Activated CD4-positive, alpha-beta memory T cell treated with anti-CD3 and anti-CD28 coated beads, Interleukin-2, amount 10 ng/mL, durations not matched to agents 7 days and 5 days (primary cell): ENCODE measurements at regions not wholly inside any gene's neighbourhood (a gene's known extent, or its start where the extent isn't known, plus 50 kb on each side); places are given as distances from the start of the nearest gene placed in this dataset.

Experiments
- CTCF ChIA-PET: fragments of 350-600 bp; sonication (Branson Sonifier 250); formaldehyde crosslinking; loops from one replicate; lab custom pipeline; 2021; ENCODE audit warnings: antibody characterized with exemption, inconsistent platforms; lab: Charles Lee
- POLR2A ChIA-PET: fragments of 350-600 bp; sonication (Branson Sonifier 250); formaldehyde crosslinking; loops from one replicate; lab custom pipeline; 2021; ENCODE audit warnings: antibody characterized with exemption; lab: Charles Lee
- DNase-seq: peaks from one replicate; pipeline ENCODE4 v3.0.0-alpha.2; 2020
- H3K27ac Mint-ChIP-seq: one replicate; pipeline ENCODE4 v1.8.0; 2021; ENCODE audit warnings: mild to moderate bottlenecking, mixed read lengths
- H3K27me3 Mint-ChIP-seq: one replicate; pipeline ENCODE4 v1.8.0; 2021; ENCODE audit warnings: mixed read lengths
- H3K36me3 Mint-ChIP-seq: one replicate; pipeline ENCODE4 v1.8.0; 2021; ENCODE audit warnings: low read depth, mixed read lengths
- H3K4me1 Mint-ChIP-seq: one replicate; pipeline ENCODE4 v1.8.0; 2021; ENCODE audit warnings: mixed read lengths
- H3K4me3 Mint-ChIP-seq: one replicate; pipeline ENCODE4 v1.8.0; 2021; ENCODE audit warnings: mild to moderate bottlenecking, mixed read lengths
- H3K9me3 Mint-ChIP-seq: one replicate; pipeline ENCODE4 v1.8.0; 2021; ENCODE audit warnings: mixed read lengths

DNA sequence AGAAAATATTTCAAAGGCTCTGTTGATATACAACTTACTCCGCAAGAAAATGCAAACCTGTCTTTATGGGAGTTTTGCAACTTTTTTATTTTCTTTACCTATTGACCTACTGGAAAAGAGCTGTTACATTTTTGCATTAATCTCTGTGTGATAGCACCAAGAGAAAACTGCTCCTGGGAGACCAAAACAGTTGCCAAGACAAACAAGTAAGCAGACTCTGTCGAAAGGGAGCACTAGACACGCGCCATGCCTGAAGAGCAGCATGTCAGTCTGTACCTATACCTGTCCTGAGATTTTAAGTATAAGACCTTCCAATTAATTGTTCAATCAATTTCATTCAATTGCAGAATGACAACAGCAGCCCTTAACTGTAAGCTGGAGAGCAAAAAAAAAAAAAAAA, 56.0 kb upstream of the TECRL start:
- POLR2A ChIA-PET, result no interaction called here
- no peaks in the 10 kb centered on the region for H3K4me1 Mint-ChIP-seq
- CTCF ChIA-PET, result no interaction called here
- H3K27ac Mint-ChIP-seq, result no peak overlapping the region
- no peaks in the 10 kb centered on the region for H3K27me3 Mint-ChIP-seq
- no peak overlapping the region for H3K4me3 Mint-ChIP-seq
- no peaks in the 10 kb centered on the region for H3K36me3 Mint-ChIP-seq
- H3K9me3 Mint-ChIP-seq, result peaks cover 3% of the 10 kb centered on the region
- no peak for DNase-seq

DNA sequence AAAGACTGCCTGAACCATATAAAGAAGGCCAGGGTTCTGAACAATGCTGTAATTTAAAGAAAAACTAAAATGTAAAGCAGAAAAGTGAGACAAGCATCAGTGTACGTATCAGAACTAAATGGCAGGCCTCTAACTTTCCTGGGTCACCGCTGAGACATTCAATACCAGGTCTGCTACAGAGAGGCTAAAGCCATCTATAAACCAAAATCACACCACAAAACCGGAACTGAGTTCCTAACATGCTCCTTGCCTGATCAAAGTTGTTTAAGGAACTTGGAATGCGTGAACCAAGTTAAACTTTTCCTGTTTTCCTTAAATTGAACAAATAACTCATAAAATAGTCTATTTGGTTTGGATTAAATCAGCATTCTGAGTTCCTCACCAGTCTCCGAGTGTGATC, 55.3 kb upstream of the TECRL start:
- ChIA-PET POLR2A (no interaction called here), CTCF (no interaction called here)
- H3K36me3 Mint-ChIP-seq, result no peaks in the 10 kb centered on the region
- no peak for DNase-seq
- no peak overlapping the region for H3K4me3 Mint-ChIP-seq
- H3K4me1 Mint-ChIP-seq, result no peaks in the 10 kb centered on the region
- H3K27ac Mint-ChIP-seq, result no peak overlapping the region
- H3K9me3 Mint-ChIP-seq, result peaks cover 3% of the 10 kb centered on the region
- H3K27me3 Mint-ChIP-seq, result no peaks in the 10 kb centered on the region
